B cell (primary cell): ENCODE measurements at regions not wholly inside any gene's neighbourhood (a gene's known extent, or its start where the extent isn't known, plus 50 kb on each side); places are given as distances from the start of the nearest gene placed in this dataset.

Experiments used
- ATAC-seq: fragments of 200-7000 bp; cut with Tn5 transposase; one replicate; pipeline ENCODE4 v1.10.0; 2021; ENCODE audit warnings: low read depth, mild to moderate bottlenecking, moderate number of reproducible peaks, moderate library complexity
- CTCF ChIA-PET: fragments of 350-600 bp; sonication (Branson Sonifier 250); formaldehyde crosslinking; loops from one replicate; lab custom pipeline; 2021; ENCODE audit warnings: antibody characterized with exemption, inconsistent platforms; lab: Charles Lee
- POLR2A ChIA-PET: fragments of 350-600 bp; sonication (Branson Sonifier 250); formaldehyde crosslinking; loops from one replicate; lab custom pipeline; 2021; ENCODE audit warnings: antibody characterized with exemption; lab: Charles Lee
- DNase-seq: peaks from one replicate; pipeline ENCODE4 v3.0.0; 2013
- H2AFZ ChIP-seq: 2 replicates; pipeline ENCODE4 v1.6.1; 2012; ENCODE audit warnings: mild to moderate bottlenecking, low read depth, low read length; ENCODE audit not compliant: insufficient read depth, poor library complexity, severe bottlenecking
- H3K27ac ChIP-seq, 2 donors: 1 replicate in 1 of 2; 2 replicates in 1 of 2; pipeline ENCODE4 v1.5.1; 2012 to 2013; ENCODE audit warnings: low read length in 2 of 2, mild to moderate bottlenecking in 2 of 2, moderate library complexity in 1 of 2
- H3K27me3 ChIP-seq, 4 experiments: fragments of 200-600 bp in 1 of 4; sonication (generic) in 1 of 4; replicated peaks in 1 of 4; 1 replicate in 2 of 4; 2 replicates in 2 of 4; pipeline versions ENCODE4 v1.6.1 to v1.7.0; 2013 to 2016; ENCODE audit warnings: low read length in 3 of 4, mild to moderate bottlenecking in 2 of 4, mixed read lengths in 1 of 4, moderate library complexity in 1 of 4; ENCODE audit not compliant: insufficient read depth in 4 of 4, control insufficient read depth in 3 of 4; ENCODE audit errors: control extremely low read depth in 1 of 4
- H3K36me3 ChIP-seq, 2 experiments: replicated peaks in 1 of 2; 1 replicate in 1 of 2; 2 replicates in 1 of 2; pipeline versions ENCODE4 v1.6.1 to v1.7.1; 2013; ENCODE audit warnings: low read length in 1 of 2; ENCODE audit not compliant: insufficient read depth in 2 of 2, control insufficient read depth in 1 of 2; ENCODE audit errors: control extremely low read depth in 1 of 2, extremely low read depth in 1 of 2
- H3K4me1 ChIP-seq, 2 donors: fragments of 200-600 bp in 1 of 2; sonication (generic) in 1 of 2; 1 replicate in 1 of 2; 2 replicates in 1 of 2; pipeline versions ENCODE4 v1.5.1 to v1.6.1; 2013 to 2017; ENCODE audit warnings: low read length in 2 of 2; ENCODE audit not compliant: control insufficient read depth in 2 of 2, insufficient read depth in 2 of 2
- H3K4me2 ChIP-seq: replicated peaks from 2 replicates; pipeline ENCODE3; 2012; ENCODE audit warnings: mild to moderate bottlenecking, low read depth, low read length; ENCODE audit not compliant: poor library complexity, severe bottlenecking
- H3K4me3 ChIP-seq, 5 experiments: fragments of 200-600 bp in 1 of 5; sonication (generic) in 1 of 5; 1 replicate in 3 of 5; 2 replicates in 2 of 5; pipeline versions ENCODE4 v1.5.1 to v1.7.0; 2011 to 2016; ENCODE audit warnings: low read length in 4 of 5, mild to moderate bottlenecking in 4 of 5, low read depth in 2 of 5, control low read depth in 1 of 5, moderate library complexity in 1 of 5; ENCODE audit not compliant: insufficient read depth in 1 of 5; ENCODE audit errors: control extremely low read depth in 1 of 5, extremely low read depth in 1 of 5
- H3K79me2 ChIP-seq: fragments of 200-600 bp; sonication (generic); one replicate; pipeline ENCODE4 v1.6.0; 2016; ENCODE audit warnings: low read length; ENCODE audit not compliant: control insufficient read depth, insufficient read depth
- H3K9ac ChIP-seq: fragments of 200-600 bp; sonication (generic); 2 replicates; pipeline ENCODE4 v1.6.1; 2017; ENCODE audit warnings: mild to moderate bottlenecking, low read length, moderate library complexity
- H3K9me3 ChIP-seq, 3 donors: one replicate each; pipeline versions ENCODE4 v1.6.1 to v1.7.1; 2013; ENCODE audit warnings: low read length in 2 of 3; ENCODE audit not compliant: control insufficient read depth in 2 of 3, insufficient read depth in 1 of 3; ENCODE audit errors: control extremely low read depth in 1 of 3
- H4K20me1 ChIP-seq: 2 replicates; pipeline ENCODE4 v1.6.0; 2012; ENCODE audit warnings: mild to moderate bottlenecking, low read length; ENCODE audit not compliant: insufficient read depth, control insufficient read depth, poor library complexity, severe bottlenecking
- H3K27ac Mint-ChIP-seq: one replicate; pipeline ENCODE4 v1.8.0; 2021; ENCODE audit warnings: mixed read lengths
- H3K27me3 Mint-ChIP-seq: one replicate; pipeline ENCODE4 v1.8.0; 2021; ENCODE audit warnings: mixed read lengths
- H3K4me1 Mint-ChIP-seq: one replicate; pipeline ENCODE4 v1.8.0; 2021; ENCODE audit warnings: mixed read lengths
- H3K4me3 Mint-ChIP-seq: one replicate; pipeline ENCODE4 v1.8.0; 2021; ENCODE audit warnings: mixed read lengths
- H3K9me3 Mint-ChIP-seq: one replicate; pipeline ENCODE4 v1.8.0; 2022; ENCODE audit warnings: mixed read lengths; ENCODE audit not compliant: insufficient read depth
- EZH2 ChIP-seq: IDR thresholded peaks from 2 replicates; pipeline ENCODE4 v1.6.1; 2012; ENCODE audit warnings: borderline replicate concordance, low read depth, mild to moderate bottlenecking, moderate library complexity, low read length; ENCODE audit not compliant: insufficient read depth, poor library complexity, severe bottlenecking
- whole genome bisulfite sequencing: methylation state at CpG from one replicate; pipeline ENCODE4 v1.1.5; 2013; ENCODE audit warnings: missing lambda C conversion rate; ENCODE audit not compliant: insufficient coverage; 5-methylcytosine and 5-hydroxymethylcytosine counted together
- intact Hi-C: fragments of 100-400 bp; cut with micrococcal nuclease; formaldehyde crosslinking; loops from one replicate; pipeline ENCODE4 v1.10.0; 2022
- TF ChIP-seq, protein P1 (sequence below): fragments of 200-600 bp; IDR thresholded peaks from one replicate; pipeline ENCODE4 v1.8.0; 2022; ENCODE audit warnings: antibody characterized with exemption, mild to moderate bottlenecking

DNA sequence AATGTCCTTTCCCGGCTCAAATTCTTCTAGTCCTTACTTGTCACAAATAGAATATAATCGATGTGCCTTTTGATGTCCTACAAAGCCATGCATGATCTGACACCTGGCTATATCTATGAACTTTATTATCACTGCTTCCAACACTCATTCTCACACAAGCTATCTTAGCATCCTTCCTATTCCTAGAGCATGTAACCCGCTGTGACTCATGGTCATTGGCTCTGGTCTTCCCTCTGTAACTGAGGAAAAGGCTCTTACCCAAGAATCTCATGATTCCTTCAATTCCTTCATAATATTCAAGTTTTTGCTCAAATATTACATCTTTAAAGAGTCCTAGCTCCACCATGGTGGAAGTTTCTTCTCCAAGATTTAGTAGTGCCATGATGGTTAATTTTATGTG is 480.0 kb upstream of the PAPPA start:
- ChIA-PET POLR2A (no interaction called here), CTCF (no interaction called here)
- H3K4me2 ChIP-seq = no peak overlapping the region
- H3K27ac ChIP-seq = no peak overlapping the region
- no peaks in the 10 kb centered on the region for H3K36me3 ChIP-seq
- H2AFZ ChIP-seq = no peak overlapping the region
- H3K9me3 Mint-ChIP-seq = peaks cover 4% of the 10 kb centered on the region
- H3K27ac Mint-ChIP-seq = no peak overlapping the region
- intact Hi-C loops = no loop called here
- ATAC-seq (no peak), DNase-seq (no peak)
- no peak overlapping the region for H3K4me3 ChIP-seq
- H3K79me2 ChIP-seq = no peaks in the 10 kb centered on the region
- no peaks in the 10 kb centered on the region for H3K9me3 ChIP-seq
- H3K4me3 Mint-ChIP-seq = no peak overlapping the region
- no peaks in the 10 kb centered on the region for H3K4me1 Mint-ChIP-seq
- 100% methylated on average over 2 of the region's 3 CpGs for WGBS
- H4K20me1 ChIP-seq = no peaks in the 10 kb centered on the region
- H3K4me1 ChIP-seq = no peaks in the 10 kb centered on the region
- no peak overlapping the region for H3K9ac ChIP-seq
- TF ChIP-seq EZH2 = no peak
- TF ChIP-seq, protein P1, sequence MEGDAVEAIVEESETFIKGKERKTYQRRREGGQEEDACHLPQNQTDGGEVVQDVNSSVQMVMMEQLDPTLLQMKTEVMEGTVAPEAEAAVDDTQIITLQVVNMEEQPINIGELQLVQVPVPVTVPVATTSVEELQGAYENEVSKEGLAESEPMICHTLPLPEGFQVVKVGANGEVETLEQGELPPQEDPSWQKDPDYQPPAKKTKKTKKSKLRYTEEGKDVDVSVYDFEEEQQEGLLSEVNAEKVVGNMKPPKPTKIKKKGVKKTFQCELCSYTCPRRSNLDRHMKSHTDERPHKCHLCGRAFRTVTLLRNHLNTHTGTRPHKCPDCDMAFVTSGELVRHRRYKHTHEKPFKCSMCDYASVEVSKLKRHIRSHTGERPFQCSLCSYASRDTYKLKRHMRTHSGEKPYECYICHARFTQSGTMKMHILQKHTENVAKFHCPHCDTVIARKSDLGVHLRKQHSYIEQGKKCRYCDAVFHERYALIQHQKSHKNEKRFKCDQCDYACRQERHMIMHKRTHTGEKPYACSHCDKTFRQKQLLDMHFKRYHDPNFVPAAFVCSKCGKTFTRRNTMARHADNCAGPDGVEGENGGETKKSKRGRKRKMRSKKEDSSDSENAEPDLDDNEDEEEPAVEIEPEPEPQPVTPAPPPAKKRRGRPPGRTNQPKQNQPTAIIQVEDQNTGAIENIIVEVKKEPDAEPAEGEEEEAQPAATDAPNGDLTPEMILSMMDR = no peak
- H3K27me3 Mint-ChIP-seq = no peaks in the 10 kb centered on the region
- no peaks in the 10 kb centered on the region for H3K27me3 ChIP-seq

DNA sequence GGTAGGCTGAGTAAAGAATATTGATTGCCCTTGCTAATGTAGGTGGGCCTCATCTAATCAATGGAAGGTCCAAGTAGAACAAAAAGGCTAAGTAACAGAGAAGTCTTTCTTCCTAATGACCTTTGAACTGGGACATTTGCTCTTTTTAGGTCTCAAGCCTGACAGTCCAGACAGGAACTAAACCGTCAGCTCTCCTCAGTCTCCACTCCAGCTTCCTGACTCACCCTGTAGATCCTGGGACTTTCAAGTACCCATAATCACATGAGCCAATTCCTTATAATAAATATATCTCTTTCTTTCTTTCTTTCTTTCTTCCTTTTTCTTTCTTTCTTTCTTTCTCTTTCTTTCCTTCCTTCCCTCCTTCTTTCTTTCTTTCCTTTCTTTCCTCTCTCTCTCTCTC is 479.5 kb upstream of the PAPPA start:
- Mint-ChIP-seq H3K4me1 (no peaks in the 10 kb centered on the region), H3K27ac (no peak overlapping the region), H3K9me3 (peaks cover 4% of the 10 kb centered on the region), H3K27me3 (no peaks in the 10 kb centered on the region), H3K4me3 (no peak overlapping the region)
- Histone ChIP-seq H3K79me2 (no peaks in the 10 kb centered on the region), H3K4me3 (no peak overlapping the region), H3K4me1 (no peaks in the 10 kb centered on the region), H3K27me3 (no peaks in the 10 kb centered on the region), H2AFZ (no peak overlapping the region), H4K20me1 (no peaks in the 10 kb centered on the region), H3K36me3 (no peaks in the 10 kb centered on the region), H3K9ac (no peak overlapping the region), H3K9me3 (no peaks in the 10 kb centered on the region), H3K4me2 (no peak overlapping the region), H3K27ac (no peak overlapping the region)
- intact Hi-C loops = no loop called here
- DNase-seq (no peak), ATAC-seq (no peak)
- ChIA-PET POLR2A (no interaction called here), CTCF (no interaction called here)
- 100% methylated on average over 1 of the region's 1 CpG for WGBS
- TF ChIP-seq, protein P1 = no peak
- TF ChIP-seq EZH2 = no peak
